HepG2 (cell line): ENCODE measurements at regions not wholly inside any gene's neighbourhood (a gene's known extent, or its start where the extent isn't known, plus 50 kb on each side); places are given as distances from the start of the nearest gene placed in this dataset.

Experiments
- AGO2 ChIP-seq: fragments of 200-400 bp; formaldehyde crosslinking; optimal IDR thresholded peaks from 2 replicates; pipeline ENCODE3; 2017; ENCODE audit warnings: mild to moderate bottlenecking, low read depth, low read length, moderate library complexity
- AKAP8 ChIP-seq: sonication (generic); formaldehyde crosslinking; IDR thresholded peaks from 2 replicates; pipeline ENCODE4 v1.5.1; 2020; ENCODE audit warnings: mild to moderate bottlenecking, missing genetic modification reagents
- ARNTL ChIP-seq: sonication (generic); formaldehyde crosslinking; IDR thresholded peaks from 2 replicates; pipeline ENCODE4 v1.4.0; 2020; ENCODE audit warnings: mild to moderate bottlenecking, missing genetic modification reagents
- ATRX ChIP-seq: sonication (generic); formaldehyde crosslinking; IDR thresholded peaks from 2 replicates; pipeline ENCODE4 v1.4.0; 2020; ENCODE audit warnings: missing genetic modification reagents, borderline replicate concordance
- CBFB ChIP-seq: sonication (generic); formaldehyde crosslinking; IDR thresholded peaks from 2 replicates; pipeline ENCODE4 v1.4.0; 2020; ENCODE audit warnings: missing genetic modification reagents
- CBX2 ChIP-seq, 2 experiments: fragments of 200-600 bp in 1 of 2; sonication (generic); formaldehyde crosslinking in 1 of 2; IDR thresholded peaks; 2 replicates each; pipeline versions ENCODE4 v1.7.0 to v1.8.1; 2018 to 2022; ENCODE audit warnings: low read depth in 2 of 2, low read length in 1 of 2, mild to moderate bottlenecking in 1 of 2, missing genetic modification reagents in 1 of 2
- HDAC2 ChIP-seq: sonication (generic); formaldehyde crosslinking; IDR thresholded peaks from 2 replicates; pipeline ENCODE4 v1.4.0; 2020; ENCODE audit warnings: missing genetic modification reagents
- HIC2 ChIP-seq: sonication (generic); formaldehyde crosslinking; IDR thresholded peaks from 2 replicates; pipeline ENCODE4 v1.9.0; 2022; ENCODE audit warnings: low read depth, missing genetic modification reagents
- MATR3 ChIP-seq: sonication (generic); formaldehyde crosslinking; IDR thresholded peaks from 2 replicates; pipeline ENCODE4 v1.4.0; 2020; ENCODE audit warnings: missing genetic modification reagents
- MYNN ChIP-seq: sonication (generic); formaldehyde crosslinking; IDR thresholded peaks from 2 replicates; pipeline ENCODE4 v1.4.0; 2020; ENCODE audit warnings: mild to moderate bottlenecking, low read depth, missing genetic modification reagents
- NCOA1 ChIP-seq: sonication (generic); formaldehyde crosslinking; IDR thresholded peaks from 2 replicates; pipeline ENCODE4 v1.9.0; 2021; ENCODE audit warnings: missing genetic modification reagents
- NFE2L2 ChIP-seq: fragments of 150-350 bp; IDR thresholded peaks from 2 replicates; pipeline ENCODE4 v1.6.1; 2014; ENCODE audit warnings: low read length
- SIN3B ChIP-seq: fragments of 150-350 bp; IDR thresholded peaks from 2 replicates; pipeline ENCODE4 v1.6.1; 2014; ENCODE audit warnings: low read length
- TBX3 ChIP-seq: fragments of 450-650 bp; IDR thresholded peaks from 2 replicates; pipeline ENCODE4 v1.6.1; 2017; ENCODE audit warnings: antibody characterized with exemption, mild to moderate bottlenecking, inconsistent platforms, borderline replicate concordance
- TRIM24 ChIP-seq: sonication (generic); formaldehyde crosslinking; IDR thresholded peaks from 2 replicates; pipeline ENCODE4 v1.8.0; 2022; ENCODE audit warnings: mild to moderate bottlenecking, missing genetic modification reagents
- ZFP36L1 ChIP-seq: sonication (generic); formaldehyde crosslinking; IDR thresholded peaks from 2 replicates; pipeline ENCODE4 v1.8.0; 2022; ENCODE audit warnings: mild to moderate bottlenecking, missing genetic modification reagents, moderate library complexity
- ZNF160 ChIP-seq: sonication (generic); formaldehyde crosslinking; IDR thresholded peaks from 2 replicates; pipeline ENCODE4 v1.8.0; 2022; ENCODE audit warnings: mild to moderate bottlenecking, inconsistent platforms, missing genetic modification reagents
- ZNF235 ChIP-seq: sonication (generic); formaldehyde crosslinking; IDR thresholded peaks from 2 replicates; pipeline ENCODE4 v1.8.1; 2023; ENCODE audit warnings: mild to moderate bottlenecking, missing genetic modification reagents, borderline replicate concordance
- ZNF44 ChIP-seq: sonication (generic); formaldehyde crosslinking; IDR thresholded peaks from 2 replicates; pipeline ENCODE4 v1.5.1; 2020; ENCODE audit warnings: mild to moderate bottlenecking, missing genetic modification reagents
- ZNF530 ChIP-seq: sonication (generic); formaldehyde crosslinking; IDR thresholded peaks from 2 replicates; pipeline ENCODE4 v1.5.0; 2020; ENCODE audit warnings: low read depth, mild to moderate bottlenecking, missing genetic modification reagents
- ZNF660 ChIP-seq: sonication (generic); formaldehyde crosslinking; IDR thresholded peaks from 2 replicates; pipeline ENCODE4 v1.5.1; 2020; ENCODE audit warnings: mild to moderate bottlenecking, low read depth, missing genetic modification reagents, borderline replicate concordance
- ZNF704 ChIP-seq: sonication (generic); formaldehyde crosslinking; IDR thresholded peaks from 2 replicates; pipeline ENCODE4 v1.8.1; 2023; ENCODE audit warnings: mild to moderate bottlenecking, inconsistent platforms, moderate library complexity, missing genetic modification reagents, borderline replicate concordance
- ZNF720 ChIP-seq: sonication (generic); formaldehyde crosslinking; IDR thresholded peaks from 2 replicates; pipeline ENCODE4 v1.4.0; 2020; ENCODE audit warnings: missing genetic modification reagents
- TF ChIP-seq, protein P1 (sequence below): sonication (generic); formaldehyde crosslinking; IDR thresholded peaks from 2 replicates; pipeline ENCODE4 v1.4.0; 2020; ENCODE audit warnings: mild to moderate bottlenecking, low read depth, missing genetic modification reagents
- TF ChIP-seq, protein P2 (sequence below): sonication (generic); formaldehyde crosslinking; IDR thresholded peaks from 2 replicates; pipeline ENCODE4 v1.9.0; 2021; ENCODE audit warnings: missing genetic modification reagents, mild to moderate bottlenecking, borderline replicate concordance
- TF ChIP-seq, protein P3 (sequence below): sonication (generic); formaldehyde crosslinking; IDR thresholded peaks from 2 replicates; pipeline ENCODE4 v1.4.0; 2020; ENCODE audit warnings: missing genetic modification reagents

GRCh38 chr3:164852866-164853265, 225.4 kb downstream of the SI start (continued):
- TF ChIP-seq ARNTL (CRISPR knock-in tag): no peak
- no peak for TF ChIP-seq NFE2L2
- peak; percentile 32; the same call in 1 of the 2 replicates for TF ChIP-seq TBX3
- TF ChIP-seq ZFP36L1 (CRISPR knock-in tag): no peak
- no peak for TF ChIP-seq TRIM24 (CRISPR knock-in tag)
- TF ChIP-seq ZNF660 (CRISPR knock-in tag): no peak
- no peak for TF ChIP-seq HIC2 (CRISPR knock-in tag)
- no peak for TF ChIP-seq HDAC2 (CRISPR knock-in tag)
- TF ChIP-seq CBX2 (IDR thresholded peaks at IDR 0.05; ENCODE audit: low read depth, low read length): no peak
- no peak for TF ChIP-seq CBX2 (CRISPR knock-in tag; IDR thresholded peaks at IDR 0.05; ENCODE audit: low read depth)
- TF ChIP-seq, protein P1, sequence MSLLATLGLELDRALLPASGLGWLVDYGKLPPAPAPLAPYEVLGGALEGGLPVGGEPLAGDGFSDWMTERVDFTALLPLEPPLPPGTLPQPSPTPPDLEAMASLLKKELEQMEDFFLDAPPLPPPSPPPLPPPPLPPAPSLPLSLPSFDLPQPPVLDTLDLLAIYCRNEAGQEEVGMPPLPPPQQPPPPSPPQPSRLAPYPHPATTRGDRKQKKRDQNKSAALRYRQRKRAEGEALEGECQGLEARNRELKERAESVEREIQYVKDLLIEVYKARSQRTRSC: no peak
- TF ChIP-seq SIN3B: no peak
- no peak for TF ChIP-seq MYNN (CRISPR knock-in tag)
- no peak for TF ChIP-seq AKAP8 (CRISPR knock-in tag)
- no peak for TF ChIP-seq AGO2
- no peak for TF ChIP-seq ZNF160
- TF ChIP-seq ZNF720 (CRISPR knock-in tag): no peak
- no peak for TF ChIP-seq ZNF235 (CRISPR knock-in tag)
- TF ChIP-seq ATRX (CRISPR knock-in tag): no peak
- no peak for TF ChIP-seq CBFB
- TF ChIP-seq ZNF44 (CRISPR knock-in tag): no peak
- no peak for TF ChIP-seq ZNF704 (CRISPR knock-in tag)
- TF ChIP-seq MATR3 (CRISPR knock-in tag): no peak
- TF ChIP-seq, protein P2, sequence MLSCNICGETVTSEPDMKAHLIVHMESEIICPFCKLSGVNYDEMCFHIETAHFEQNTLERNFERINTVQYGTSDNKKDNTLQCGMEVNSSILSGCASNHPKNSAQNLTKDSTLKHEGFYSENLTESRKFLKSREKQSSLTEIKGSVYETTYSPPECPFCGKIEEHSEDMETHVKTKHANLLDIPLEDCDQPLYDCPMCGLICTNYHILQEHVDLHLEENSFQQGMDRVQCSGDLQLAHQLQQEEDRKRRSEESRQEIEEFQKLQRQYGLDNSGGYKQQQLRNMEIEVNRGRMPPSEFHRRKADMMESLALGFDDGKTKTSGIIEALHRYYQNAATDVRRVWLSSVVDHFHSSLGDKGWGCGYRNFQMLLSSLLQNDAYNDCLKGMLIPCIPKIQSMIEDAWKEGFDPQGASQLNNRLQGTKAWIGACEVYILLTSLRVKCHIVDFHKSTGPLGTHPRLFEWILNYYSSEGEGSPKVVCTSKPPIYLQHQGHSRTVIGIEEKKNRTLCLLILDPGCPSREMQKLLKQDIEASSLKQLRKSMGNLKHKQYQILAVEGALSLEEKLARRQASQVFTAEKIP (CRISPR knock-in tag): no peak
- TF ChIP-seq NCOA1: no peak
- TF ChIP-seq, protein P3, sequence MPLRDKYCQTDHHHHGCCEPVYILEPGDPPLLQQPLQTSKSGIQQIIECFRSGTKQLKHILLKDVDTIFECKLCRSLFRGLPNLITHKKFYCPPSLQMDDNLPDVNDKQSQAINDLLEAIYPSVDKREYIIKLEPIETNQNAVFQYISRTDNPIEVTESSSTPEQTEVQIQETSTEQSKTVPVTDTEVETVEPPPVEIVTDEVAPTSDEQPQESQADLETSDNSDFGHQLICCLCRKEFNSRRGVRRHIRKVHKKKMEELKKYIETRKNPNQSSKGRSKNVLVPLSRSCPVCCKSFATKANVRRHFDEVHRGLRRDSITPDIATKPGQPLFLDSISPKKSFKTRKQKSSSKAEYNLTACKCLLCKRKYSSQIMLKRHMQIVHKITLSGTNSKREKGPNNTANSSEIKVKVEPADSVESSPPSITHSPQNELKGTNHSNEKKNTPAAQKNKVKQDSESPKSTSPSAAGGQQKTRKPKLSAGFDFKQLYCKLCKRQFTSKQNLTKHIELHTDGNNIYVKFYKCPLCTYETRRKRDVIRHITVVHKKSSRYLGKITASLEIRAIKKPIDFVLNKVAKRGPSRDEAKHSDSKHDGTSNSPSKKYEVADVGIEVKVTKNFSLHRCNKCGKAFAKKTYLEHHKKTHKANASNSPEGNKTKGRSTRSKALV: no peak
- no peak for TF ChIP-seq ZNF530 (CRISPR knock-in tag)
